Liver (tissue), 3 donors: ENCODE measurements at regions not wholly inside any gene's neighbourhood (a gene's known extent, or its start where the extent isn't known, plus 50 kb on each side); places are given as distances from the start of the nearest gene placed in this dataset.

Experiments
- ATF3 ChIP-seq: IDR thresholded peaks from 2 replicates; pipeline ENCODE4 v1.6.1; 2016; ENCODE audit warnings: antibody characterized with exemption
- CTCF ChIP-seq: fragments of 150-350 bp; IDR thresholded peaks from 2 replicates; pipeline ENCODE4 v1.5.1; 2017; ENCODE audit warnings: improper control_type of control experiment, low read depth, low read length; ENCODE audit not compliant: missing input control
- GABPA ChIP-seq, 2 donors: IDR thresholded peaks in 1 of 2; conservative IDR thresholded peaks in 1 of 2; 2 replicates each; pipeline ENCODE4 v1.6.1; 2016; ENCODE audit warnings: antibody characterized with exemption in 2 of 2, mild to moderate bottlenecking in 1 of 2, moderate library complexity in 1 of 2
- MAX ChIP-seq: IDR thresholded peaks from 2 replicates; pipeline ENCODE4 v1.6.1; 2016; ENCODE audit warnings: antibody characterized with exemption
- RAD21 ChIP-seq, 2 donors: IDR thresholded peaks; 2 replicates each; pipeline ENCODE4 v1.6.1; 2016; ENCODE audit warnings: antibody characterized with exemption in 2 of 2, mild to moderate bottlenecking in 2 of 2
- REST ChIP-seq: IDR thresholded peaks from 2 replicates; pipeline ENCODE4 v1.6.1; 2016; ENCODE audit warnings: antibody characterized with exemption, mild to moderate bottlenecking
- RXRA ChIP-seq, 2 donors: IDR thresholded peaks; 2 replicates each; pipeline ENCODE4 v1.6.1; 2017 to 2018; ENCODE audit warnings: antibody characterized with exemption in 2 of 2, mild to moderate bottlenecking in 1 of 2
- TAF1 ChIP-seq: conservative IDR thresholded peaks from 2 replicates; pipeline ENCODE4 v1.6.1; 2016; ENCODE audit warnings: antibody characterized with exemption, mild to moderate bottlenecking
- YY1 ChIP-seq: IDR thresholded peaks from 2 replicates; pipeline ENCODE4 v1.6.1; 2016; ENCODE audit warnings: antibody characterized with exemption, mild to moderate bottlenecking
- ZBTB33 ChIP-seq: IDR thresholded peaks from 2 replicates; pipeline ENCODE4 v1.6.1; 2016; ENCODE audit warnings: antibody characterized with exemption
- donor health status: healthy.
- donor health status: healthy.

GRCh38 chr1:209213989-209214388 is 369.5 kb upstream of the CAMK1G start:
- TF ChIP-seq YY1 (no peak), CTCF (no peak), TAF1 (no peak), ZBTB33 (no peak), GABPA (IDR thresholded peaks at IDR 0.05 in 1 of 2, conservative IDR thresholded peaks at IDR 0.05 in 1 of 2) (no peak), REST (no peak), RXRA (IDR thresholded peaks at IDR 0.05) (no peak), ATF3 (no peak), MAX (no peak), RAD21 (IDR thresholded peaks at IDR 0.05) (no peak)
